Immature natural killer cell (primary cell): ENCODE measurements at regions not wholly inside any gene's neighbourhood (a gene's known extent, or its start where the extent isn't known, plus 50 kb on each side); places are given as distances from the start of the nearest gene placed in this dataset.

Experiments used
- DNase-seq, 3 donors: peaks; one replicate each; pipeline ENCODE4 v3.0.0; 2022; ENCODE audit warnings: mixed read lengths in 1 of 3
- H3K27ac Mint-ChIP-seq, 6 donors: one replicate each; pipeline ENCODE4 v1.8.0; 2020; ENCODE audit warnings: mixed read lengths in 6 of 6, mild to moderate bottlenecking in 5 of 6, inconsistent platforms in 4 of 6, moderate library complexity in 3 of 6
- H3K27me3 Mint-ChIP-seq, 3 donors: one replicate each; pipeline ENCODE4 v1.8.0; 2020 to 2021; ENCODE audit warnings: low read depth in 3 of 3, mild to moderate bottlenecking in 3 of 3, mixed read lengths in 3 of 3, moderate library complexity in 3 of 3, inconsistent platforms in 1 of 3
- H3K36me3 Mint-ChIP-seq, 3 donors: one replicate each; pipeline ENCODE4 v1.8.0; 2020; ENCODE audit warnings: mixed read lengths in 3 of 3, inconsistent platforms in 2 of 3, mild to moderate bottlenecking in 2 of 3
- H3K4me1 Mint-ChIP-seq, 2 donors: one replicate each; pipeline ENCODE4 v1.8.0; 2020; ENCODE audit warnings: inconsistent platforms in 2 of 2, mild to moderate bottlenecking in 2 of 2, mixed read lengths in 2 of 2, moderate library complexity in 1 of 2
- H3K4me3 Mint-ChIP-seq, 5 donors: one replicate each; pipeline ENCODE4 v1.8.0; 2020; ENCODE audit warnings: mild to moderate bottlenecking in 5 of 5, mixed read lengths in 5 of 5, inconsistent platforms in 3 of 5, moderate library complexity in 3 of 5
- H3K9me3 Mint-ChIP-seq, 6 donors: one replicate each; pipeline ENCODE4 v1.8.0; 2020; ENCODE audit warnings: mild to moderate bottlenecking in 6 of 6, mixed read lengths in 6 of 6, inconsistent platforms in 4 of 6, moderate library complexity in 3 of 6

DNA sequence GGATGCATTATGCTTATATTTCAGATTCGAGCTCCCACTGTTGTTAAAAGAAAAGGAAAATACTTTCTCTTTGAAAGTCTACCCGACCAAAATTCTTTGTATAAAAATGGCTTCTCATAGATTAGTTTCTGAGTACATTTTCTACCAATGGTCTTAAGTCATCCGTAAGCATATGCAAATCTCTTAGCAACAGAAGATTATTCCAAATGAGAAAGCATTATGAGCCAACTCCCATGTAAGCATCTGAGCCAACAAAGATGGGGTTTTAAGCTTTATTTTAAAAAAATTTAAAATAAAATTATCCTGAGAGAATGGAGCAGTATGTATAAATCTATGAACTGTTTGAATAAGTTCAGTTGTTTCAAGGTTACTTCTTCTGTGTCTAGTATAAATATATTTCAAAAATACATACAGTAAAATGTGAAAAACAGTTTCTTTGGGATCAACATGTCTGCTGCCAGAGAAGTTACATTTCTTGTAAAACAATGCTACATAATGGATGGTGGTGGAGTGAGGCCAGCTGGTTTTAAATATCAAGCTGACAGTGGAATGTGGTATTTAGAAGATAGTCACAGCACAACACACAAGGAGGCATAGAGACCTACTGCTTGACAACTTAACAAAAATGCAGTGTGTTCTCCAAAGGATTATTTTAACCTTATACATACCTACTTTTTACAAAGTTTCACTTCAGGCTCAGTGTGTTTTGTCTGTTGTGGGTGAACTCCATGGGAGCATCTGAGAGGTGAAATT lies 199.5 kb upstream of the DIPK2B start:
- Mint-ChIP-seq H3K4me1 (no peaks in the 10 kb centered on the region), H3K36me3 (peaks cover 0 to 4% (median 0%) of the 10 kb centered on the region in 3 donors), H3K9me3 (peaks cover 0 to 15% (median 10%) of the 10 kb centered on the region in 6 donors), H3K27me3 (peaks cover 0 to 2% (median 0%) of the 10 kb centered on the region in 3 donors), H3K4me3 (no peak overlapping the region), H3K27ac (no peak overlapping the region)
- DNase-seq: no peak

DNA sequence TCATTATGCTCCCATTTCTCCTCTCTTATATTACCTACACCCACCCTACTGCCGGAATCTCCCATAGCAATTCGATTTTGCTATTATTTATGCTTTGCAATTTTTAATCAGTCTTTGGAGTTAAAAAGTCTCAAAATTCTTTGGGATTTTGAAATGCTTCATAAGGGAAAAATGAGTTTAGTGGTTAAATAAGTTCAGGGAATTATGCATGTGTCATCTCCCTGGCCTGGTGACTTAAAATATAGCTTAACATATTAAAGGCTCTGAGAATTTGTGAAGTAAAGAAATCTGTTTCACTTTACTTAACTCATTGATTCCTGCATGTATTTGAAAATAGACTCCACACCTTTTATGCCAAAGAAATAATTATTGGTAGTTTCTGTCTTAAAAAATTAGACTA lies 185.1 kb upstream of the DIPK2B start:
- Mint-ChIP-seq H3K27me3 (peaks cover 5 to 7% (median 5%) of the 10 kb centered on the region in 3 donors), H3K4me3 (no peak overlapping the region), H3K27ac (no peak overlapping the region), H3K9me3 (peaks cover 0 to 4% (median 3%) of the 10 kb centered on the region in 6 donors), H3K4me1 (no peaks in the 10 kb centered on the region), H3K36me3 (no peaks in the 10 kb centered on the region)
- no peak for DNase-seq

DNA sequence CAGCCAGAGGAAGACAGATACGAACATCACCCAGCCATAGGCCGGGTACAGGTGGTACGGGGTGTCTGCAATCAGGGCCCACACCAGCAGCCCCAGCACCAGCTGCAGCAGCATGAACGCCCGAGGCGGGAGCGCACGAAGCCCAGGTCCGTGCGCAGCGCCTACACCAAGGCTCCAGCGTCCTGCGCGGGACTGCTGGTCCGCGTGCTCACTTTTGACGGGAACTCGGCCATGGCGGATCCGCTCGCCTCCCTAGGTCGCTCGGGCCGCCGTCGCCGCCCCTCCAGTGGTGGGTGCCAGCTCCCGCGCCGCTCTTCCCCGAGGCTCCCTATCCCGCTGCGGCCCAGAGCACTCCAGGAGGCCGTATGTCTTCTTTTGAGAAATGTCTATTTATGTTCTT lies 181.2 kb upstream of the DIPK2B start:
- H3K4me1 Mint-ChIP-seq: no peaks in the 10 kb centered on the region
- H3K9me3 Mint-ChIP-seq: peaks cover 0 to 3% (median 0%) of the 10 kb centered on the region in 6 donors
- DNase-seq: no peak
- peaks cover 0 to 9% (median 5%) of the 10 kb centered on the region in 3 donors for H3K27me3 Mint-ChIP-seq
- H3K4me3 Mint-ChIP-seq: no peak overlapping the region
- no peak overlapping the region for H3K27ac Mint-ChIP-seq
- H3K36me3 Mint-ChIP-seq: no peaks in the 10 kb centered on the region

DNA sequence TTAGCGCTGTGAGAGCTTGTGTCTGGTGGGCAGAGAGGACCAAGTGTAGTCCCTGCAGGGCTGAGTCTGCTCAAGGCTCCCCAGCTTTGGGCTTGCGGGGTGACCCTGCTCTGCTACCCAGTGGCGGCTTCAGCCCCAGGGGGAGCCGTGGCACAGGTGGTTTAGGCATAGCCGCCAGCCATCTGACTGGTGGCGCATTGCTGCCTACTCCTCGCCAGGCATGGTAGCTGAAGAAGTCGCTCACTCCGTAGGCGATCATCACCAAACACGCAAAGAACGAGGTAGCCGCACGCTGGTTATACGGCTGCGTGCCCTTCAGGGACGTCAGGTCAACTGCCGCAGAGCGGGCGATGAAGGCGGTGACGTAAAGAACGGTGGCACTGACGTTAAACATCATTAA lies 180.7 kb upstream of the DIPK2B start:
- Mint-ChIP-seq H3K4me1 (no peaks in the 10 kb centered on the region), H3K27me3 (peaks cover 0 to 9% (median 5%) of the 10 kb centered on the region in 3 donors), H3K27ac (no peak overlapping the region), H3K9me3 (peaks cover 0 to 3% (median 0%) of the 10 kb centered on the region in 6 donors), H3K4me3 (no peak overlapping the region), H3K36me3 (no peaks in the 10 kb centered on the region)
- no peak for DNase-seq

DNA sequence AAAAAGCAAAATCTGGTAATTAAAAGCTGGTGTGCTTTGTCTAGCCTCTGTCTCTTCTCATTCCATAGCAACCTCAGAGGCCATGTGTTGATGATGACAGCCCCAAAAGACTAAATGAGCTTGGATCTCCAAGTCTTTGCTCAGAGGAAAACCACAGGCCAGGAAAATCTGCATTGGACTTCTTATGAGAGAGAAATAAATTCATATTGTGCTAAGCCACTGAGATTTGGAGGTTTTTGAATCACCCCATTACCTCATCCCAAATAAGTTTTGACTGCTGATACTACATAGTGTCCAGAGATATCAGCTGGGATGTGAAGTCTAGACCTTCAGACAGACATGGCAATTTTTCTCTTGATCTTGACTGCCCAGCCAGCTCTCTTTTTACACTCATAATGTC lies 178.6 kb upstream of the DIPK2B start:
- no peak overlapping the region for H3K4me3 Mint-ChIP-seq
- no peak overlapping the region for H3K27ac Mint-ChIP-seq
- peaks cover 0 to under 1% (median 0%) of the 10 kb centered on the region in 3 donors for H3K36me3 Mint-ChIP-seq
- H3K9me3 Mint-ChIP-seq: peaks cover 0 to under 1% (median 0%) of the 10 kb centered on the region in 6 donors
- peaks cover 1 to 9% (median 2%) of the 10 kb centered on the region in 3 donors for H3K27me3 Mint-ChIP-seq
- no peaks in the 10 kb centered on the region for H3K4me1 Mint-ChIP-seq
- DNase-seq: no peak

DNA sequence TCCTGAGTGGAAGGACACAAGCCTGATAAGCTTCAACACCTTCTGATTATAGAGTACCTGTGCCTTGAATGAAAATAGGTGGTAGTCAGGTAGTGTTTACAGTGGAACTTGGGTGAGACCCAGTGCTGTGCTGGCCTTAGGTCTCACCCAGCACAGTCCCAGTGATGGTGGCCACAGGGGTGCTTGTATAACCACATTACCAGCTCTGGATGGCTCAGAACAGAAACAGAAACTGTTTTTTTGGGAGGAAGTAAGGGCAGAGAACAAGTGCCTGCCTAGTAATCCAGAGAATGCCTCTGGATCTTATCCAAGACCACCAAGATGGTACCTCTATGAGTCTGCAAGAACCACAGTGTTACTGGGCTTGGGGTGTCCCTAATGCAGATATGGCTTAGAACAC lies 171.5 kb upstream of the DIPK2B start:
- peaks cover 0 to 18% (median 9%) of the 10 kb centered on the region in 6 donors for H3K9me3 Mint-ChIP-seq
- no peak overlapping the region for H3K4me3 Mint-ChIP-seq
- H3K4me1 Mint-ChIP-seq: no peaks in the 10 kb centered on the region
- peaks cover 0 to 11% (median 4%) of the 10 kb centered on the region in 3 donors for H3K36me3 Mint-ChIP-seq
- peaks cover 5 to 7% (median 6%) of the 10 kb centered on the region in 3 donors for H3K27me3 Mint-ChIP-seq
- no peak overlapping the region for H3K27ac Mint-ChIP-seq
- no peak for DNase-seq

DNA sequence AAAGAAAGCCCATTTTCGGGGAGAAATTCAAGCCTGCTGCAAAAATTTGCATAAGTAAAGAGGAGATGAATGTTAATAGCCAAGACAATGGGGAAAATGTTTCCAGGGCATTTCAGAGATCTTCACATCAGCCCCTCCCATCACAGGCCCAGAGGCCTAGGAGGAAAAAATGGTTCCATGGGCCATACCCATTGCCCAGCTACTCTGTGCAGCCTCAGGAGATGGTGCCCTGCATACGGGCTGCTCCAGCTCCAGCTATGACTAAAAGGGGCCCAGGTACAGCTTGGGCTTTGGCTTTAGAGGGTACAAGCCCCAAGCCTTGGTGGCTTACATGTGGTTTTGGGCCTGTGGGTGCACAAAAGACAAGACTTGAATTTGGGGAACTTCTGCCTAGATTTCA lies 168.0 kb upstream of the DIPK2B start:
- H3K4me3 Mint-ChIP-seq: no peak overlapping the region
- no peak overlapping the region for H3K27ac Mint-ChIP-seq
- peaks cover 0 to 6% (median 4%) of the 10 kb centered on the region in 3 donors for H3K36me3 Mint-ChIP-seq
- peaks cover 0 to 18% (median 8%) of the 10 kb centered on the region in 6 donors for H3K9me3 Mint-ChIP-seq
- DNase-seq: no peak
- peaks cover 6 to 16% (median 8%) of the 10 kb centered on the region in 3 donors for H3K27me3 Mint-ChIP-seq
- H3K4me1 Mint-ChIP-seq: no peaks in the 10 kb centered on the region

DNA sequence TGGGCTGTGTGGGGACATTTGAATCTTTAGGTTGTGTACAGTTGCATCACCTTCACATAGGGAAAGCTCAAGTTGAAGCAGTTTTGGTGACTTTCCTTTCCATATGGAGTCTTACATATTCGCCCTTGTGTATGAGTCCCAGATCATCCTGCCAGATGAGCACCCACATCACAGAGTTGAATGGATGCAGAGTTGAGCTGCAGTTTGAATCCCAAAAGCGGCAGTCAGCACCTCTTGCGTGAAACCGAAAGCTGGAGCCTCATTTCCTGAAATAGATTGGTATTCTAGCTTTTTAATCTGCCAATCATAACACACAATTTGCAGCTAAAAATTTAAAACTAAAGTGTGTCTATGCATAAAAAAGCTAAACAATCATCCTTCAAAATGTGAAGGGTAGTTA lies 162.9 kb upstream of the DIPK2B start:
- no peak for DNase-seq
- Mint-ChIP-seq H3K4me3 (no peak overlapping the region), H3K36me3 (peaks cover 0 to 4% (median 0%) of the 10 kb centered on the region in 3 donors), H3K27ac (no peak overlapping the region), H3K9me3 (peaks cover 0 to 7% (median 5%) of the 10 kb centered on the region in 6 donors), H3K27me3 (peaks cover 4 to 19% (median 8%) of the 10 kb centered on the region in 3 donors), H3K4me1 (no peaks in the 10 kb centered on the region)

DNA sequence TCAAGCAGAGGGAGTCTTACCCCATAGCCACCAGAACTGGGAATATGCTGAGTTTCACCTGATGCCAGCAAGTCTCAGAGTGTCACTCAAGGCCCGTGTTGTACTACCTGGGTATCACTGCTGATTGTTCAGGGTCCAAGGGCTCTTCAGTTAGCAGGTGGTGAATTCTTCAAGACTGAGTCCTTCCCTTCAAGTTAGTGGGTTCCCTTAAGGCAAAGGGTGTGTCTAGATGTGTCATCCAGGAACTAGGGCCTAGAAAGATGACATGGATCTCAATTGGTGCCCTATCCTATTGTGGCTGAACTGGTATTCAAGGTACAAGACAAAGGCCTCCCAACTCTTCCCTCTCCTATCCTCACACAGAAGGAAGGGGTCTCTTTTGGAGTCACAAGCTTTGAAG lies 159.9 kb upstream of the DIPK2B start:
- peaks cover 3 to 17% (median 6%) of the 10 kb centered on the region in 3 donors for H3K27me3 Mint-ChIP-seq
- no peak overlapping the region for H3K4me3 Mint-ChIP-seq
- peaks cover 0 to 7% (median 4%) of the 10 kb centered on the region in 6 donors for H3K9me3 Mint-ChIP-seq
- no peaks in the 10 kb centered on the region for H3K4me1 Mint-ChIP-seq
- no peak for DNase-seq
- H3K36me3 Mint-ChIP-seq: no peaks in the 10 kb centered on the region
- H3K27ac Mint-ChIP-seq: no peak overlapping the region

DNA sequence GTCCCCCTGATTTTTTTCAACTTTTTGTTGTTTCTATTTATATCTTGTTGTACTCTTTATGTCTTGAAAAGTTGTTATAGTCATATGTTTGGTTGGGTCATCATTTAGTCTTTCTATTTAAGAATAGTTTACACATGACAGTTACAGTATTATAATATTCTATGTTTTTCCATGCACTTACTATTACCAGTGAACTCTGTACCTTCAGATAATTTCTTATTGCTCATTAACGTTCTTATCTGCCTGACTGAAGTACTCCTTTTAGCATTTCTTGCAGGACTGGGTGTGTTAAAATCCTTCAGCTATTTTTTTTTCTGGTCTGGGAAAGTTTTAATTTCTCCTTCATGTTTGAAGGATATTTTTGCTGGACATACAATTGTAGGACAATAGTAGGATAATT lies 157.7 kb upstream of the DIPK2B start:
- H3K4me3 Mint-ChIP-seq: no peak overlapping the region

DNA sequence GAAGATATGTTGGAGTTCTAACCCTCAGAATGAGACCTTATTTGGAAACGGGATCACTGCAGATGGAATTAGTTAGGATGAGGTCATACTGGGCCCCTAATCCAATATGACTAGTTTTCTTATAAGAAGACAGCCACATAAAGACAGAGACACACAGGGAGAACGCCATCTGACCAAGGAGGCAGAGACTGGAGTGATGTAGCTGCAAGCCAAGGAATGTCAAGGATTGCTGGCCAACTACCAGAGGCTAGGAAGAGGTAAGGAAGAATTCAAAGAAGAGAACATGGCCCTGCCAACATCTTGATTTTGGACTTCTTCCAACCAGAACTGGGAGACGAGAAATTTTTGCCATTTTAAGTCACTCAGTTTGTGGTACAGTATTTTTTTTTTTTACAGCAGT lies 152.8 kb upstream of the DIPK2B start:
- Mint-ChIP-seq H3K27ac (no peak overlapping the region), H3K27me3 (peaks cover 1 to 6% (median 5%) of the 10 kb centered on the region in 3 donors), H3K9me3 (peaks cover 0 to 10% (median 4%) of the 10 kb centered on the region in 6 donors), H3K36me3 (peaks cover 0 to 4% (median 0%) of the 10 kb centered on the region in 3 donors), H3K4me3 (no peak overlapping the region), H3K4me1 (no peaks in the 10 kb centered on the region)
- DNase-seq: no peak

More for the DNA sequence above, 157.7 kb upstream of the DIPK2B start:
- Mint-ChIP-seq H3K27ac (no peak overlapping the region), H3K4me1 (no peaks in the 10 kb centered on the region), H3K36me3 (no peaks in the 10 kb centered on the region), H3K27me3 (peaks cover 3 to 14% (median 4%) of the 10 kb centered on the region in 3 donors), H3K9me3 (peaks cover 0 to 7% (median 4%) of the 10 kb centered on the region in 6 donors)
- DNase-seq: no peak

DNA sequence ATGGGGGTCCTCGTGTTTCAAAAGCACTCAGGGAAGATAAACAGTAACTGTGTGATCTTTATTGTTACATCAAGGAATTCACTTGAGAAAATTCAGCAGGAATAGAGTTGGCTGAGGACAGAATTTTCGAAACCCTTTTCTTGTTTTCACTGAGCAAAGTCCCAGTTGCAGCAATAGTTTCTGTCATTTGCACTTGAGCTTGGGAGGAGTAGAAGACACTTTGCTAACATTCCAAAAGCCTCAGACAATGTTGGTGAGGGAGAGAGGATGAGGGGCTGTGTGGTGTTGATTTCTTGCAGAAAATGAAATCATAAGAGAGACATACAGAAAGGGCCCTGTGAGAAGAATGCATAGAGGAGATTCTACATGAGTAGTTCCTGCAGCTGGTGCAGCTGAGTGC lies 151.9 kb upstream of the DIPK2B start:
- Mint-ChIP-seq H3K9me3 (peaks cover 0 to 10% (median 4%) of the 10 kb centered on the region in 6 donors), H3K27me3 (peaks cover 1 to 5% (median 3%) of the 10 kb centered on the region in 3 donors), H3K4me3 (no peak overlapping the region), H3K27ac (no peak overlapping the region), H3K36me3 (peaks cover 0 to 4% (median 0%) of the 10 kb centered on the region in 3 donors), H3K4me1 (no peaks in the 10 kb centered on the region)
- DNase-seq: no peak

DNA sequence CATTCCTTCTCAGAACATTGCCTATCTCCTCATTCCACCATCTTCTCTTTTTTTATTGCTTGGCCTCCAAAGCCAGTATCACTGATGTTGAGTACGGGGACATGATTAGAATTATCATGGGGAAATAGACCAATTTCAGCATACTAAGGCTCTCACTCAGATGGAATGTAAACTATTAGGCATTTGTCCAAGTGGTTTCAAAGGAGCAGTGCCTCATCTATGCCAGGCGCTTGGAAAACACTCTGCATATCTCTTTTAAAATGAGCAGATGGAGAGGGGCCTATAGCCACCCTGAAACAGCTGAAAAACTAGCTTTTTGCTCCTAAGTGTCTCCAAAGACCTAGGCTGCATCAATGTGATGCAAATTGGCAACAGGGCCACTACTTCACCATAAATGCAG lies 150.8 kb upstream of the DIPK2B start:
- peaks cover 1 to 3% (median 3%) of the 10 kb centered on the region in 3 donors for H3K27me3 Mint-ChIP-seq
- peaks cover 0 to 8% (median 3%) of the 10 kb centered on the region in 6 donors for H3K9me3 Mint-ChIP-seq
- H3K27ac Mint-ChIP-seq: no peak overlapping the region
- H3K36me3 Mint-ChIP-seq: peaks cover 0 to 4% (median 0%) of the 10 kb centered on the region in 3 donors
- no peak overlapping the region for H3K4me3 Mint-ChIP-seq
- no peaks in the 10 kb centered on the region for H3K4me1 Mint-ChIP-seq
- no peak for DNase-seq

DNA sequence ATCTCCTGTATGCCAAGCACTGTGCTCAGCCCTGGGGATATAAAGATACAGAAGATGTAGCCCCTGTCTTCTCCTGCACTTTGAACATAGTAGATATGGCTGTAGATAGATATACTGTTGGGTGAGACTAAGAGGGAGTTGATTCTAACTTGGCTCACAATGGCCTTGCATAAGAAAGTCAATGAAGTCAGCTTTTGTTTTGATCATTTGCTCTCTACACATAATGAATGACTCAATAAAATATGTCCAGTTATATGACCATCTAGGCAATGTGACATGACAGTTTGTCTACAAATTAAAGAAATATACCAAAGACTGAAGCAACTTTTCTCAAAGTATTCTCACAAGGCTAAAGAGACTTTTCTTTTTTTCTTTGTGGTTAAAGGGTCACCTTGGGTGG lies 147.6 kb upstream of the DIPK2B start:
- Mint-ChIP-seq H3K4me3 (no peak overlapping the region), H3K36me3 (peaks cover 0 to 4% (median 0%) of the 10 kb centered on the region in 3 donors), H3K27me3 (peaks cover under 1 to 4% (median 1%) of the 10 kb centered on the region in 3 donors), H3K4me1 (no peaks in the 10 kb centered on the region), H3K9me3 (peaks cover 0 to 3% (median 0%) of the 10 kb centered on the region in 6 donors), H3K27ac (no peak overlapping the region)
- DNase-seq: no peak
